H1 (cell line): ENCODE measurements at regions not wholly inside any gene's neighbourhood (a gene's known extent, or its start where the extent isn't known, plus 50 kb on each side); places are given as distances from the start of the nearest gene placed in this dataset.

Experiments
- CTCF ChIA-PET: fragments of 300-600 bp; sonication (Branson Sonifier 250); formaldehyde crosslinking; loops from one replicate; lab custom pipeline; 2021; ENCODE audit not compliant: partially characterized antibody; lab: Charles Lee
- POLR2A ChIA-PET: fragments of 300-600 bp; sonication (Branson Sonifier 250); formaldehyde crosslinking; loops from one replicate; lab custom pipeline; 2021; ENCODE audit warnings: inconsistent platforms; ENCODE audit not compliant: partially characterized antibody; lab: Charles Lee
- DNase-seq, 2 experiments: peaks; one replicate each; pipeline versions ENCODE4 v3.0.0 to v3.0.0-alpha.2; 2010 to 2022; ENCODE audit warnings: low spot score in 2 of 2, low read depth in 1 of 2, mixed read lengths in 1 of 2
- FAIRE-seq: peaks from 2 replicates; lab custom pipeline; 2011; peaks lifted over from hg19 to GRCh38; lab: Jason Lieb, UNC
- H2AFZ ChIP-seq: 2 replicates; pipeline ENCODE4 v1.8.1; 2012; ENCODE audit warnings: low read length, inconsistent platforms
- H2AK5ac ChIP-seq: 2 replicates; pipeline ENCODE4 v1.6.1; 2013; ENCODE audit warnings: low read depth, low read length
- H2BK120ac ChIP-seq: replicated peaks from 2 replicates; pipeline ENCODE3; 2013; ENCODE audit warnings: low read depth, low read length, inconsistent platforms
- H2BK12ac ChIP-seq: 2 replicates; pipeline ENCODE4 v1.6.1; 2013; ENCODE audit warnings: low read depth, low read length
- H2BK15ac ChIP-seq: 2 replicates; pipeline ENCODE4 v1.6.1; 2013; ENCODE audit warnings: low read length
- H2BK20ac ChIP-seq: 2 replicates; pipeline ENCODE4 v1.6.1; 2013; ENCODE audit warnings: low read length
- H2BK5ac ChIP-seq: 2 replicates; pipeline ENCODE4 v1.6.1; 2013; ENCODE audit warnings: low read depth, low read length
- H3K14ac ChIP-seq: 2 replicates; pipeline ENCODE4 v1.6.1; 2013; ENCODE audit warnings: inconsistent platforms; ENCODE audit not compliant: insufficient read length
- H3K18ac ChIP-seq: 2 replicates; pipeline ENCODE4 v1.6.1; 2013; ENCODE audit warnings: low read length; ENCODE audit errors: extremely low read depth
- H3K23ac ChIP-seq: 2 replicates; pipeline ENCODE4 v1.6.1; 2013; ENCODE audit warnings: inconsistent platforms; ENCODE audit not compliant: insufficient read length
- H3K23me2 ChIP-seq: 2 replicates; pipeline ENCODE4 v1.6.1; 2013; ENCODE audit warnings: low read depth, low read length
- H3K27ac ChIP-seq: 2 replicates; pipeline ENCODE4 v1.6.1; 2011; ENCODE audit warnings: low read depth, low read length, inconsistent platforms
- H3K27me3 ChIP-seq, 4 experiments: replicated peaks in 1 of 4; 1 replicate in 1 of 4; 2 replicates in 3 of 4; pipeline versions ENCODE4 v1.6.1 to v1.8.1; 2011 to 2013; ENCODE audit warnings: low read length in 3 of 4, mild to moderate bottlenecking in 3 of 4, inconsistent platforms in 2 of 4, mixed read lengths in 2 of 4, moderate library complexity in 1 of 4; ENCODE audit not compliant: control insufficient read depth in 3 of 4, insufficient read depth in 3 of 4; ENCODE audit errors: extremely low read depth in 1 of 4
- H3K36me3 ChIP-seq, 4 experiments: 2 replicates each; pipeline versions ENCODE4 v1.6.1 to v1.8.1; 2011 to 2013; ENCODE audit warnings: mild to moderate bottlenecking in 4 of 4, low read length in 3 of 4, moderate library complexity in 2 of 4, control low read depth in 1 of 4, inconsistent platforms in 1 of 4; ENCODE audit not compliant: insufficient read depth in 4 of 4, control insufficient read depth in 2 of 4
- H3K4ac ChIP-seq: replicated peaks from 2 replicates; pipeline ENCODE3; 2013; ENCODE audit warnings: low read length, low read depth, mixed read lengths, inconsistent platforms; ENCODE audit not compliant: insufficient read length
- H3K4me1 ChIP-seq, 4 experiments: replicated peaks in 1 of 4; 1 replicate in 1 of 4; 2 replicates in 3 of 4; pipeline versions ENCODE4 v1.6.1 to v1.8.1; 2011 to 2013; ENCODE audit warnings: low read length in 3 of 4, inconsistent platforms in 2 of 4, mixed read lengths in 1 of 4; ENCODE audit not compliant: insufficient read depth in 4 of 4, control insufficient read depth in 3 of 4
- H3K4me2 ChIP-seq, 2 experiments: 2 replicates each; pipeline versions ENCODE4 v1.6.1 to v1.8.1; 2011 to 2013; ENCODE audit warnings: low read depth in 2 of 2, low read length in 2 of 2, control low read depth in 1 of 2, inconsistent platforms in 1 of 2, mild to moderate bottlenecking in 1 of 2; ENCODE audit not compliant: insufficient read depth in 1 of 2
- H3K4me3 ChIP-seq, 4 experiments: fragments of 200-600, 300-600 bp in 1 of 4; sonication (generic), shearing (Covaris generic), sonication (Bioruptor Twin) in 1 of 4; 2 replicates each; pipeline versions ENCODE4 v1.5.1 to v1.8.1; 2011 to 2016; ENCODE audit warnings: low read length in 4 of 4, low read depth in 3 of 4, control low read depth in 2 of 4, inconsistent platforms in 2 of 4, mild to moderate bottlenecking in 2 of 4, mixed read lengths in 1 of 4, moderate library complexity in 1 of 4; ENCODE audit not compliant: insufficient read depth in 2 of 4; ENCODE audit errors: extremely low read depth in 1 of 4
- H3K56ac ChIP-seq: replicated peaks from 2 replicates; pipeline ENCODE3; 2013; ENCODE audit warnings: low read depth, mild to moderate bottlenecking, mixed read lengths, low read length, inconsistent platforms; ENCODE audit not compliant: insufficient read length
- H3K79me1 ChIP-seq: 2 replicates; pipeline ENCODE4 v1.6.1; 2013; ENCODE audit warnings: low read depth, low read length, control low read depth
- H3K79me2 ChIP-seq, 2 experiments: 2 replicates each; pipeline versions ENCODE4 v1.6.1 to v1.8.1; 2012 to 2013; ENCODE audit warnings: low read length in 2 of 2, mild to moderate bottlenecking in 2 of 2, inconsistent platforms in 1 of 2; ENCODE audit not compliant: insufficient read depth in 2 of 2, control insufficient read depth in 1 of 2
- H3K9ac ChIP-seq, 4 experiments: replicated peaks in 1 of 4; 1 replicate in 1 of 4; 2 replicates in 3 of 4; pipeline versions ENCODE4 v1.6.1 to v1.8.1; 2011 to 2013; ENCODE audit warnings: low read depth in 3 of 4, low read length in 3 of 4, control low read depth in 2 of 4, mild to moderate bottlenecking in 2 of 4, moderate library complexity in 2 of 4, inconsistent platforms in 1 of 4; ENCODE audit errors: extremely low read depth in 1 of 4
- H3K9me3 ChIP-seq, 2 experiments: 2 replicates each; pipeline versions ENCODE4 v1.6.1 to v1.8.1; 2012 to 2013; ENCODE audit warnings: mild to moderate bottlenecking in 2 of 2, moderate library complexity in 2 of 2, control low read depth in 1 of 2, inconsistent platforms in 1 of 2, low read depth in 1 of 2, low read length in 1 of 2, mixed read lengths in 1 of 2; ENCODE audit not compliant: insufficient read depth in 2 of 2
- H4K20me1 ChIP-seq, 2 experiments: replicated peaks in 1 of 2; 2 replicates each; pipeline versions ENCODE3 to v1.8.1; 2011 to 2013; ENCODE audit warnings: inconsistent platforms in 2 of 2, low read length in 2 of 2, mild to moderate bottlenecking in 1 of 2; ENCODE audit not compliant: insufficient read depth in 2 of 2, control insufficient read depth in 1 of 2
- H4K5ac ChIP-seq: 2 replicates; pipeline ENCODE4 v1.6.1; 2013; ENCODE audit warnings: low read length, low read depth, mixed read lengths, inconsistent platforms; ENCODE audit not compliant: insufficient read length
- H4K8ac ChIP-seq: 2 replicates; pipeline ENCODE4 v1.8.0; 2013; ENCODE audit warnings: mild to moderate bottlenecking, moderate library complexity, low read length, inconsistent platforms; ENCODE audit not compliant: insufficient read depth; ENCODE audit errors: extremely low read depth
- H4K91ac ChIP-seq: replicated peaks from 2 replicates; pipeline ENCODE3; 2013; ENCODE audit warnings: low read length, mixed read lengths, inconsistent platforms; ENCODE audit not compliant: insufficient read length
- CEBPB ChIP-seq: IDR thresholded peaks from 2 replicates; pipeline ENCODE4 v1.6.1; 2012; ENCODE audit warnings: low read depth, low read length
- CHD2 ChIP-seq: IDR thresholded peaks from 2 replicates; pipeline ENCODE4 v1.6.1; 2012; ENCODE audit warnings: low read length, improper control_type of control experiment
- KDM1A ChIP-seq: fragments of 200-600, 300-600 bp; sonication (generic); IDR thresholded peaks from 2 replicates; pipeline ENCODE4 v1.7.1; 2016; ENCODE audit warnings: mild to moderate bottlenecking, low read length, borderline replicate concordance
- KDM5A ChIP-seq: fragments of 200-600 bp; IDR thresholded peaks from 2 replicates; pipeline ENCODE4 v1.7.1; 2012; ENCODE audit warnings: mild to moderate bottlenecking, low read length, inconsistent platforms, mixed read lengths
- MAX ChIP-seq: IDR thresholded peaks from 2 replicates; pipeline ENCODE4 v1.6.1; 2012; ENCODE audit warnings: inconsistent platforms
- NANOG ChIP-seq: IDR thresholded peaks from 2 replicates; pipeline ENCODE4 v1.6.1; 2011; ENCODE audit warnings: low read length, low read depth, mild to moderate bottlenecking, inconsistent platforms; ENCODE audit not compliant: insufficient read depth, poor library complexity, severe bottlenecking
- RBBP5 ChIP-seq: IDR thresholded peaks from 2 replicates; pipeline ENCODE4 v1.7.1; 2012; ENCODE audit warnings: low read depth, mild to moderate bottlenecking, inconsistent platforms, low read length, moderate library complexity, borderline replicate concordance
- RXRA ChIP-seq: IDR thresholded peaks from 2 replicates; pipeline ENCODE4 v1.6.1; 2011; ENCODE audit warnings: low read depth, mild to moderate bottlenecking, low read length, moderate library complexity; ENCODE audit not compliant: insufficient read depth
- SAP30 ChIP-seq: fragments of 300-600 bp; sonication (generic); IDR thresholded peaks from 2 replicates; pipeline ENCODE4 v1.7.1; 2012; ENCODE audit warnings: low read length, moderate library complexity, mild to moderate bottlenecking, inconsistent platforms; ENCODE audit not compliant: insufficient read depth, insufficient replicate concordance
- SIRT6 ChIP-seq: IDR thresholded peaks from one replicate; pipeline ENCODE4 v1.7.1; 2012; ENCODE audit warnings: low read length, inconsistent platforms
- SP4 ChIP-seq: IDR thresholded peaks from 2 replicates; pipeline ENCODE4 v1.6.1; 2012; ENCODE audit warnings: low read length, inconsistent platforms
- TAF7 ChIP-seq: optimal IDR thresholded peaks from 2 replicates; pipeline ENCODE3; 2011; ENCODE audit warnings: low read depth, mild to moderate bottlenecking, inconsistent platforms, low read length, moderate library complexity, borderline replicate concordance
- TBP ChIP-seq: IDR thresholded peaks from 2 replicates; pipeline ENCODE4 v1.6.1; 2011; ENCODE audit warnings: low read depth, low read length, improper control_type of control experiment
- TCF12 ChIP-seq: IDR thresholded peaks from 2 replicates; pipeline ENCODE4 v1.6.1; 2011; ENCODE audit warnings: low read depth, mild to moderate bottlenecking, low read length
- ZNF274 ChIP-seq: IDR thresholded peaks from 2 replicates; pipeline ENCODE4 v1.7.0; 2012; ENCODE audit warnings: low read length, borderline replicate concordance; ENCODE audit errors: extremely low read depth
- WGBS, 2 experiments: shearing (Covaris generic) in 1 of 2; methylation state at CpG; one replicate each; pipeline versions ENCODE4 v1.1.6 to v1.1.7; 2013 to 2015; ENCODE audit warnings: low lambda C conversion rate in 2 of 2, mixed read lengths in 2 of 2, inconsistent platforms in 1 of 2, low coverage in 1 of 2, missing lambda C conversion rate in 1 of 2; ENCODE audit not compliant: insufficient replicate concordance in 2 of 2, insufficient coverage in 1 of 2, insufficient read length in 1 of 2; ENCODE audit errors: extremely low coverage in 1 of 2, missing lambda C conversion rate in 1 of 2; 5-methylcytosine and 5-hydroxymethylcytosine counted together

DNA sequence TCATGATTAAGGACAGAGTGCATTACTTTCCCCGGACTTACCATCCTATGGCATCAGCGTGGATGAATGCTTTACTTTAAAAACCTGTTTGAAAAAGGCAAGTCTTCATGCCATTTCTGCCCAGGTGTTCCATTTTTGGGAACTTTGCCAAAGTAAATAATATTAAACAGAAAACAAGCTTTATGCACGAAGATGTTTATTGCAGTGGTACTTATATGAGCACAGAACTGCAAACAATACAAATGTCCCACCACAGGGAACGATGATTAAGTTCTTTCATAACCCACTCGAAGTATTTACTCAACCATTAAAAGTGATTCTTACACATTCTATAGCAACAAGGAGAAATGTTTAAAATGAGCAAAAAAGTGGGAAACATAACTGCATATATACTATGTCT lies 109.7 kb upstream of the GDF10 start:
- H3K36me3 ChIP-seq, result no peaks in the 10 kb centered on the region
- FAIRE-seq (no peak), DNase-seq (no peak)
- H3K27me3 ChIP-seq, result no peaks in the 10 kb centered on the region
- ChIA-PET CTCF (interaction anchor here (1.0 kb wide), 1 partner anchor 47 kb away, joined by 4 read pairs; no protein-coding TSS in a partner anchor), POLR2A (no interaction called here)
- H3K4ac ChIP-seq, result no peak overlapping the region
- 95% methylated on average over 5 of the region's 5 CpGs; no CpG with 5 or more reads in 1 of the 2 experiments for WGBS, 2 experiments
- H2BK15ac ChIP-seq, result no peak overlapping the region
- no peak overlapping the region for H2AK5ac ChIP-seq
- H3K9ac ChIP-seq, result no peak overlapping the region
- no peaks in the 10 kb centered on the region; a peak in 1 of 4 replicates for H3K9me3 ChIP-seq
- no peak overlapping the region for H2BK5ac ChIP-seq
- no peak overlapping the region for H2AFZ ChIP-seq
- H3K56ac ChIP-seq, result no peak overlapping the region
- no peak overlapping the region for H3K14ac ChIP-seq
- H3K79me2 ChIP-seq, result no peaks in the 10 kb centered on the region
- 0 out of 7 replicates have a peak, but pooled peaks cover 0 to 3% (median 0%) of the 10 kb centered on the region in 4 experiments for H3K4me1 ChIP-seq
- no peak overlapping the region for H4K91ac ChIP-seq
- no peak overlapping the region for H3K27ac ChIP-seq
- no peak overlapping the region for H2BK120ac ChIP-seq
- no peak overlapping the region for H4K8ac ChIP-seq
- no peak overlapping the region for H4K5ac ChIP-seq
- no peak overlapping the region for H3K4me2 ChIP-seq
- no peak overlapping the region for H2BK20ac ChIP-seq
- no peak overlapping the region for H3K4me3 ChIP-seq
- no peaks in the 10 kb centered on the region for H4K20me1 ChIP-seq
- H2BK12ac ChIP-seq, result no peak overlapping the region
- no peaks in the 10 kb centered on the region for H3K23me2 ChIP-seq
- no peaks in the 10 kb centered on the region for H3K79me1 ChIP-seq
- H3K18ac ChIP-seq, result no peak overlapping the region
- no peak overlapping the region for H3K23ac ChIP-seq
- TF ChIP-seq CEBPB (no peak), CHD2 (no peak), KDM5A (no peak), KDM1A (no peak), RBBP5 (no peak), TBP (no peak), RXRA (no peak), TCF12 (no peak), NANOG (no peak), SAP30 (no peak), SP4 (no peak), TAF7 (no peak), SIRT6 (no peak), MAX (no peak), ZNF274 (no peak)
